ENCODE measurements at regions not wholly inside any gene's neighbourhood (a gene's known extent, or its start where the extent isn't known, plus 50 kb on each side); places are given as distances from the start of the nearest gene placed in this dataset.

GRCh38 chr3:59266551-59266950 lies 216.7 kb upstream of the CFAP20DC start:
- TF ChIP-seq POLR2AphosphoS5 (IDR thresholded peaks at IDR 0.05; ENCODE audit: borderline replicate concordance, low read depth, low read length) = no peak
- TF ChIP-seq EZH2 (IDR thresholded peaks at IDR 0.05) = no peak
